Osteoblast (primary cell): ENCODE measurements at regions not wholly inside any gene's neighbourhood (a gene's known extent, or its start where the extent isn't known, plus 50 kb on each side); places are given as distances from the start of the nearest gene placed in this dataset.

Experiments used
- DNase-seq: peaks from one replicate; pipeline ENCODE4 v3.0.0; 2011; ENCODE audit warnings: low spot score, mixed read lengths; ENCODE audit not compliant: insufficient read length; ENCODE audit errors: missing footprints
- H2AFZ ChIP-seq: 2 replicates; pipeline ENCODE4 v1.6.0; 2011; ENCODE audit warnings: mild to moderate bottlenecking, low read length
- H3K27ac ChIP-seq: 2 replicates; pipeline ENCODE4 v1.5.1; 2011; ENCODE audit warnings: mild to moderate bottlenecking, low read depth, low read length, moderate library complexity
- H3K27me3 ChIP-seq: 2 replicates; pipeline ENCODE4 v1.6.0; 2012; ENCODE audit warnings: mild to moderate bottlenecking, control low read depth, inconsistent platforms, low read length, moderate library complexity; ENCODE audit not compliant: insufficient read depth
- H3K36me3 ChIP-seq: 2 replicates; pipeline ENCODE4 v1.5.1; 2011; ENCODE audit warnings: mild to moderate bottlenecking, low read length, control low read depth, moderate library complexity; ENCODE audit not compliant: insufficient read depth
- H3K4me1 ChIP-seq: 2 replicates; pipeline ENCODE4 v1.5.1; 2011; ENCODE audit warnings: mild to moderate bottlenecking, low read length, control low read depth, moderate library complexity; ENCODE audit not compliant: insufficient read depth
- H3K4me2 ChIP-seq: 2 replicates; pipeline ENCODE4 v1.6.0; 2011; ENCODE audit warnings: mild to moderate bottlenecking, low read length; ENCODE audit not compliant: insufficient read depth
- H3K4me3 ChIP-seq: fragments of 200-600 bp; sonication (generic); 3 replicates; pipeline ENCODE4 v1.5.1; 2012; ENCODE audit warnings: mild to moderate bottlenecking, low read length, inconsistent platforms; ENCODE audit not compliant: insufficient read depth
- H3K79me2 ChIP-seq: 2 replicates; pipeline ENCODE4 v1.6.0; 2012; ENCODE audit warnings: mild to moderate bottlenecking, low read length, control low read depth, inconsistent platforms; ENCODE audit not compliant: insufficient read depth
- H3K9me3 ChIP-seq: 2 replicates; pipeline ENCODE4 v1.5.1; 2011; ENCODE audit warnings: low read depth, low read length, control low read depth
- H4K20me1 ChIP-seq: 2 replicates; pipeline ENCODE4 v1.6.0; 2012; ENCODE audit warnings: mild to moderate bottlenecking, low read length, control low read depth; ENCODE audit not compliant: insufficient read depth
- CTCF ChIP-seq: IDR thresholded peaks from 2 replicates; pipeline ENCODE4 v1.5.1; 2011; ENCODE audit warnings: mild to moderate bottlenecking, low read depth, low read length, moderate library complexity; ENCODE audit errors: extremely low read depth

GRCh38 chr13:76048131-76048530 is 412.0 kb downstream of the LMO7 start:
- no peak overlapping the region for H3K4me2 ChIP-seq
- TF ChIP-seq CTCF: no peak
- no peaks in the 10 kb centered on the region for H3K9me3 ChIP-seq
- no peaks in the 10 kb centered on the region for H3K27me3 ChIP-seq
- H3K79me2 ChIP-seq: no peaks in the 10 kb centered on the region
- no peak for DNase-seq
- no peaks in the 10 kb centered on the region for H3K4me1 ChIP-seq
- H3K27ac ChIP-seq: no peak overlapping the region
- no peaks in the 10 kb centered on the region for H3K36me3 ChIP-seq
- H3K4me3 ChIP-seq: no peak overlapping the region
- H2AFZ ChIP-seq: no peak overlapping the region
- no peaks in the 10 kb centered on the region for H4K20me1 ChIP-seq

GRCh38 chr13:76043874-76044273 is 407.7 kb downstream of the LMO7 start:
- Histone ChIP-seq H3K4me2 (no peak overlapping the region), H3K27me3 (no peaks in the 10 kb centered on the region), H3K36me3 (no peaks in the 10 kb centered on the region), H3K79me2 (no peaks in the 10 kb centered on the region), H2AFZ (no peak overlapping the region), H3K9me3 (no peaks in the 10 kb centered on the region), H3K4me1 (no peaks in the 10 kb centered on the region), H3K4me3 (no peak overlapping the region), H3K27ac (no peak overlapping the region), H4K20me1 (no peaks in the 10 kb centered on the region)
- TF ChIP-seq CTCF: no peak
- DNase-seq: no peak

GRCh38 chr13:76038920-76039716 is 403.0 kb downstream of the LMO7 start:
- TF ChIP-seq CTCF: peak; percentile 32
- no peaks in the 10 kb centered on the region for H3K36me3 ChIP-seq
- H3K79me2 ChIP-seq: no peaks in the 10 kb centered on the region
- no peak overlapping the region for H3K4me3 ChIP-seq
- no peaks in the 10 kb centered on the region for H3K27me3 ChIP-seq
- DNase-seq: no peak
- H3K9me3 ChIP-seq: no peaks in the 10 kb centered on the region
- no peak overlapping the region for H3K27ac ChIP-seq
- no peak overlapping the region for H2AFZ ChIP-seq
- H4K20me1 ChIP-seq: no peaks in the 10 kb centered on the region
- no peak overlapping the region for H3K4me2 ChIP-seq
- H3K4me1 ChIP-seq: no peaks in the 10 kb centered on the region

GRCh38 chr13:76036176-76036575 is 400.0 kb downstream of the LMO7 start:
- no peak overlapping the region for H3K4me3 ChIP-seq
- no peaks in the 10 kb centered on the region for H3K79me2 ChIP-seq
- no peaks in the 10 kb centered on the region for H3K9me3 ChIP-seq
- no peak overlapping the region for H3K27ac ChIP-seq
- no peaks in the 10 kb centered on the region for H4K20me1 ChIP-seq
- no peak for TF ChIP-seq CTCF
- H3K4me2 ChIP-seq: no peak overlapping the region
- no peak for DNase-seq
- no peaks in the 10 kb centered on the region for H3K4me1 ChIP-seq
- no peaks in the 10 kb centered on the region for H3K36me3 ChIP-seq
- H3K27me3 ChIP-seq: no peaks in the 10 kb centered on the region
- no peak overlapping the region for H2AFZ ChIP-seq
